ENCODE measurements at regions not wholly inside any gene's neighbourhood (a gene's known extent, or its start where the extent isn't known, plus 50 kb on each side); places are given as distances from the start of the nearest gene placed in this dataset.

DNA sequence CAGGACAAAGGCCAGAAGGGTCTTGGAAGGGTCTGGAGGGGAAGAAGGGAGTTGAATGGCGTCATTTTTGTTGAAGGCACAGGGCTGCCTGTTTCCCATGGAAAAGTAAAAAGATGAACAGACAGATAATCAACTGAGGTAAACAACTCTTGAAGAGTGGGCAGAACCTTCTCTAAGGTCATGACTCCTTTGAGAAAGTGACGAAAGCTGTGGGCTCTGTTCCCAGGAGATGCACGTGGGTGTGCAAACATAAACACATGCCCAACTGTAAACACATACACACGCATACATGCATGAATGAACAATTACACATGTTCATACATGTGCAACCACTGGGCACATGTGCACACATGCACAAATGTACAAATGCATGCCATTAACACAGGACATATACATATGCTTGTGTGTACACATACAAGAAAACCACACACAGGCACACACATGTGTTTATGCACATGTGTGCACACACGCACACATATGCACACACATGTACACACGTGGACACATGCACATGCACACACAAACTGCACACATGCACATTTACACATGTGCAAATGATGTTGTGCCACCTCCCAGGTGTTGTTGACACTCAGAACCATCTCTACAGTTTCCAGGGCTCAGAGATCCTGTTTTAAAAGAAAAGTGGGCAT is 143.3 kb downstream of the GADD45G start:
- TF ChIP-seq EP300 (conservative IDR thresholded peaks at IDR 0.05; ENCODE audit: poor library complexity, severe bottlenecking) (no peak), POLR2AphosphoS5 (IDR thresholded peaks at IDR 0.05) (no peak), SMC3 (conservative IDR thresholded peaks at IDR 0.05; ENCODE audit: poor library complexity) (no peak)
- TF ChIP-seq, protein P1, sequence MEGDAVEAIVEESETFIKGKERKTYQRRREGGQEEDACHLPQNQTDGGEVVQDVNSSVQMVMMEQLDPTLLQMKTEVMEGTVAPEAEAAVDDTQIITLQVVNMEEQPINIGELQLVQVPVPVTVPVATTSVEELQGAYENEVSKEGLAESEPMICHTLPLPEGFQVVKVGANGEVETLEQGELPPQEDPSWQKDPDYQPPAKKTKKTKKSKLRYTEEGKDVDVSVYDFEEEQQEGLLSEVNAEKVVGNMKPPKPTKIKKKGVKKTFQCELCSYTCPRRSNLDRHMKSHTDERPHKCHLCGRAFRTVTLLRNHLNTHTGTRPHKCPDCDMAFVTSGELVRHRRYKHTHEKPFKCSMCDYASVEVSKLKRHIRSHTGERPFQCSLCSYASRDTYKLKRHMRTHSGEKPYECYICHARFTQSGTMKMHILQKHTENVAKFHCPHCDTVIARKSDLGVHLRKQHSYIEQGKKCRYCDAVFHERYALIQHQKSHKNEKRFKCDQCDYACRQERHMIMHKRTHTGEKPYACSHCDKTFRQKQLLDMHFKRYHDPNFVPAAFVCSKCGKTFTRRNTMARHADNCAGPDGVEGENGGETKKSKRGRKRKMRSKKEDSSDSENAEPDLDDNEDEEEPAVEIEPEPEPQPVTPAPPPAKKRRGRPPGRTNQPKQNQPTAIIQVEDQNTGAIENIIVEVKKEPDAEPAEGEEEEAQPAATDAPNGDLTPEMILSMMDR (IDR thresholded peaks at IDR 0.05; ENCODE audit: poor library complexity, severe bottlenecking), result no peak
- TF ChIP-seq, protein P2, sequence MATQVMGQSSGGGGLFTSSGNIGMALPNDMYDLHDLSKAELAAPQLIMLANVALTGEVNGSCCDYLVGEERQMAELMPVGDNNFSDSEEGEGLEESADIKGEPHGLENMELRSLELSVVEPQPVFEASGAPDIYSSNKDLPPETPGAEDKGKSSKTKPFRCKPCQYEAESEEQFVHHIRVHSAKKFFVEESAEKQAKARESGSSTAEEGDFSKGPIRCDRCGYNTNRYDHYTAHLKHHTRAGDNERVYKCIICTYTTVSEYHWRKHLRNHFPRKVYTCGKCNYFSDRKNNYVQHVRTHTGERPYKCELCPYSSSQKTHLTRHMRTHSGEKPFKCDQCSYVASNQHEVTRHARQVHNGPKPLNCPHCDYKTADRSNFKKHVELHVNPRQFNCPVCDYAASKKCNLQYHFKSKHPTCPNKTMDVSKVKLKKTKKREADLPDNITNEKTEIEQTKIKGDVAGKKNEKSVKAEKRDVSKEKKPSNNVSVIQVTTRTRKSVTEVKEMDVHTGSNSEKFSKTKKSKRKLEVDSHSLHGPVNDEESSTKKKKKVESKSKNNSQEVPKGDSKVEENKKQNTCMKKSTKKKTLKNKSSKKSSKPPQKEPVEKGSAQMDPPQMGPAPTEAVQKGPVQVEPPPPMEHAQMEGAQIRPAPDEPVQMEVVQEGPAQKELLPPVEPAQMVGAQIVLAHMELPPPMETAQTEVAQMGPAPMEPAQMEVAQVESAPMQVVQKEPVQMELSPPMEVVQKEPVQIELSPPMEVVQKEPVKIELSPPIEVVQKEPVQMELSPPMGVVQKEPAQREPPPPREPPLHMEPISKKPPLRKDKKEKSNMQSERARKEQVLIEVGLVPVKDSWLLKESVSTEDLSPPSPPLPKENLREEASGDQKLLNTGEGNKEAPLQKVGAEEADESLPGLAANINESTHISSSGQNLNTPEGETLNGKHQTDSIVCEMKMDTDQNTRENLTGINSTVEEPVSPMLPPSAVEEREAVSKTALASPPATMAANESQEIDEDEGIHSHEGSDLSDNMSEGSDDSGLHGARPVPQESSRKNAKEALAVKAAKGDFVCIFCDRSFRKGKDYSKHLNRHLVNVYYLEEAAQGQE (IDR thresholded peaks at IDR 0.05; ENCODE audit: borderline replicate concordance), result no peak

DNA sequence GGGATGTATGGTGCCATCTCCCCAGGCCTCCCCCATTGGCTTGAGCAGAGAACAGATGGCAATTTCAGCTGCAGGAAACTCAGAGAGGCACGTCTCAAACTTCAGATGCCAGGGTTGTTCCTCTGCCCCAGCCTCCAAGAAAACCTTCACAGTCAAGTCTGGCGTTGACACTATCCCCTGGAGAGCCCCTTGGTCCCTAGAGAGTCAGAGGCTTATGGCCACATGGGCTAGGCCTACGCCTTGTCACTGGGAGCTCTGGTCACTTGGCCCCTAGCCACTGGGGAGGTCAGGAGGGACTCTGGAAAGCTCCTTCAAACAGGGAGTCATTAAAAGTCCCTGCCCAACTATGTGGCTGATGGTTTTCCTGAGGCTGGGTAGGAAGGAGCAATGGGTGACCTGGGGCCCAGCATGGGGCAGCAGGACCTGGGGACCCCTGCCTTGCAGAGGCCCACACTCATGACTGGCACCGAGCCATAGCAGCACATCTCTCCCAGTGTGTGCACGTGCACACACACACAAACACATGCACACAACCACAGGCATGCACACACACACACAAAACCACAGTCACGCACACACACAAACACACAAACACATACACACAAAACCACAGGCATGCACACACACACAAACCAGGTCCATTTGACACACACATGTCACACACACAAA is 144.2 kb downstream of the GADD45G start:
- no peaks in the 10 kb centered on the region for H3K27me3 ChIP-seq (ENCODE audit: insufficient read depth, low read depth, low read length)
- H3K79me2 ChIP-seq (replicated peaks; ENCODE audit: insufficient read depth, low read length), result no peaks in the 10 kb centered on the region
- no peaks in the 10 kb centered on the region for H3K9me3 ChIP-seq (ENCODE audit: low read length)
- no peaks in the 10 kb centered on the region for H3K36me3 ChIP-seq (ENCODE audit: insufficient read depth, low read length)
- no peaks in the 10 kb centered on the region for H3F3A ChIP-seq (ENCODE audit: insufficient read depth, low read length, poor library complexity, severe bottlenecking)
- H4K20me1 ChIP-seq (ENCODE audit: insufficient read depth), result no peaks in the 10 kb centered on the region
- H2AFZ ChIP-seq (ENCODE audit: low read depth, low read length), result no peak overlapping the region
- TF ChIP-seq SMC3 (conservative IDR thresholded peaks at IDR 0.05; ENCODE audit: poor library complexity), result no peak
- TF ChIP-seq, protein P1 (IDR thresholded peaks at IDR 0.05; ENCODE audit: poor library complexity, severe bottlenecking), result no peak
- no peak for TF ChIP-seq EZH2 (IDR thresholded peaks at IDR 0.05; ENCODE audit: borderline replicate concordance, insufficient read depth, low read length, poor library complexity, severe bottlenecking)
- no peak for TF ChIP-seq MXI1 (conservative IDR thresholded peaks at IDR 0.05; ENCODE audit: poor library complexity, severe bottlenecking)
- TF ChIP-seq EP300 (conservative IDR thresholded peaks at IDR 0.05; ENCODE audit: poor library complexity, severe bottlenecking), result no peak
- no peak for TF ChIP-seq POLR2AphosphoS5 (IDR thresholded peaks at IDR 0.05)
- TF ChIP-seq RAD21 (conservative IDR thresholded peaks at IDR 0.05), result no peak
- H3K4me2 ChIP-seq (ENCODE audit: low read length), result no peak overlapping the region
- H3K9me2 ChIP-seq (ENCODE audit: insufficient read depth, low read length), result no peaks in the 10 kb centered on the region
- no peak overlapping the region for H3K27ac ChIP-seq (ENCODE audit: low read length)
- no peak overlapping the region for H3K4me3 ChIP-seq (ENCODE audit: low read length)
- no peak overlapping the region for H3K9ac ChIP-seq (ENCODE audit: low read length)

More for the DNA sequence above, 143.3 kb downstream of the GADD45G start:
- H3K27ac ChIP-seq (ENCODE audit: low read length), result no peak overlapping the region
- H3K79me2 ChIP-seq (replicated peaks; ENCODE audit: insufficient read depth, low read length), result no peaks in the 10 kb centered on the region
- no peak overlapping the region for H3K4me2 ChIP-seq (ENCODE audit: low read length)
- H3K9me3 ChIP-seq (ENCODE audit: low read length), result no peaks in the 10 kb centered on the region
- no peaks in the 10 kb centered on the region for H3K36me3 ChIP-seq (ENCODE audit: insufficient read depth, low read length)
- H3K27me3 ChIP-seq (ENCODE audit: insufficient read depth, low read depth, low read length), result no peaks in the 10 kb centered on the region
- no peaks in the 10 kb centered on the region for H3K9me2 ChIP-seq (ENCODE audit: insufficient read depth, low read length)
- H3K9ac ChIP-seq (ENCODE audit: low read length), result no peak overlapping the region
- no peaks in the 10 kb centered on the region for H3F3A ChIP-seq (ENCODE audit: insufficient read depth, low read length, poor library complexity, severe bottlenecking)
- H4K20me1 ChIP-seq (ENCODE audit: insufficient read depth), result no peaks in the 10 kb centered on the region
- H2AFZ ChIP-seq (ENCODE audit: low read depth, low read length), result no peak overlapping the region
- no peak overlapping the region for H3K4me3 ChIP-seq (ENCODE audit: low read length)
